H1 (cell line): ENCODE measurements at regions not wholly inside any gene's neighbourhood (a gene's known extent, or its start where the extent isn't known, plus 50 kb on each side); places are given as distances from the start of the nearest gene placed in this dataset.

Experiments
- CTCF ChIA-PET: fragments of 300-600 bp; sonication (Branson Sonifier 250); formaldehyde crosslinking; loops from one replicate; lab custom pipeline; 2021; ENCODE audit not compliant: partially characterized antibody; lab: Charles Lee
- POLR2A ChIA-PET: fragments of 300-600 bp; sonication (Branson Sonifier 250); formaldehyde crosslinking; loops from one replicate; lab custom pipeline; 2021; ENCODE audit warnings: inconsistent platforms; ENCODE audit not compliant: partially characterized antibody; lab: Charles Lee
- DNase-seq, 2 experiments: peaks; one replicate each; pipeline versions ENCODE4 v3.0.0 to v3.0.0-alpha.2; 2010 to 2022; ENCODE audit warnings: low spot score in 2 of 2, low read depth in 1 of 2, mixed read lengths in 1 of 2
- FAIRE-seq: peaks from 2 replicates; lab custom pipeline; 2011; peaks lifted over from hg19 to GRCh38; lab: Jason Lieb, UNC
- H2AFZ ChIP-seq: 2 replicates; pipeline ENCODE4 v1.8.1; 2012; ENCODE audit warnings: low read length, inconsistent platforms
- H2AK5ac ChIP-seq: 2 replicates; pipeline ENCODE4 v1.6.1; 2013; ENCODE audit warnings: low read depth, low read length
- H2BK120ac ChIP-seq: replicated peaks from 2 replicates; pipeline ENCODE3; 2013; ENCODE audit warnings: low read depth, low read length, inconsistent platforms
- H2BK12ac ChIP-seq: 2 replicates; pipeline ENCODE4 v1.6.1; 2013; ENCODE audit warnings: low read depth, low read length
- H2BK15ac ChIP-seq: 2 replicates; pipeline ENCODE4 v1.6.1; 2013; ENCODE audit warnings: low read length
- H2BK20ac ChIP-seq: 2 replicates; pipeline ENCODE4 v1.6.1; 2013; ENCODE audit warnings: low read length
- H2BK5ac ChIP-seq: 2 replicates; pipeline ENCODE4 v1.6.1; 2013; ENCODE audit warnings: low read depth, low read length
- H3K14ac ChIP-seq: 2 replicates; pipeline ENCODE4 v1.6.1; 2013; ENCODE audit warnings: inconsistent platforms; ENCODE audit not compliant: insufficient read length
- H3K18ac ChIP-seq: 2 replicates; pipeline ENCODE4 v1.6.1; 2013; ENCODE audit warnings: low read length; ENCODE audit errors: extremely low read depth
- H3K23ac ChIP-seq: 2 replicates; pipeline ENCODE4 v1.6.1; 2013; ENCODE audit warnings: inconsistent platforms; ENCODE audit not compliant: insufficient read length
- H3K23me2 ChIP-seq: 2 replicates; pipeline ENCODE4 v1.6.1; 2013; ENCODE audit warnings: low read depth, low read length
- H3K27ac ChIP-seq: 2 replicates; pipeline ENCODE4 v1.6.1; 2011; ENCODE audit warnings: low read depth, low read length, inconsistent platforms
- H3K27me3 ChIP-seq, 4 experiments: replicated peaks in 1 of 4; 1 replicate in 1 of 4; 2 replicates in 3 of 4; pipeline versions ENCODE4 v1.6.1 to v1.8.1; 2011 to 2013; ENCODE audit warnings: low read length in 3 of 4, mild to moderate bottlenecking in 3 of 4, inconsistent platforms in 2 of 4, mixed read lengths in 2 of 4, moderate library complexity in 1 of 4; ENCODE audit not compliant: control insufficient read depth in 3 of 4, insufficient read depth in 3 of 4; ENCODE audit errors: extremely low read depth in 1 of 4
- H3K36me3 ChIP-seq, 4 experiments: 2 replicates each; pipeline versions ENCODE4 v1.6.1 to v1.8.1; 2011 to 2013; ENCODE audit warnings: mild to moderate bottlenecking in 4 of 4, low read length in 3 of 4, moderate library complexity in 2 of 4, control low read depth in 1 of 4, inconsistent platforms in 1 of 4; ENCODE audit not compliant: insufficient read depth in 4 of 4, control insufficient read depth in 2 of 4
- H3K4ac ChIP-seq: replicated peaks from 2 replicates; pipeline ENCODE3; 2013; ENCODE audit warnings: low read length, low read depth, mixed read lengths, inconsistent platforms; ENCODE audit not compliant: insufficient read length
- H3K4me1 ChIP-seq, 4 experiments: replicated peaks in 1 of 4; 1 replicate in 1 of 4; 2 replicates in 3 of 4; pipeline versions ENCODE4 v1.6.1 to v1.8.1; 2011 to 2013; ENCODE audit warnings: low read length in 3 of 4, inconsistent platforms in 2 of 4, mixed read lengths in 1 of 4; ENCODE audit not compliant: insufficient read depth in 4 of 4, control insufficient read depth in 3 of 4
- H3K4me2 ChIP-seq, 2 experiments: 2 replicates each; pipeline versions ENCODE4 v1.6.1 to v1.8.1; 2011 to 2013; ENCODE audit warnings: low read depth in 2 of 2, low read length in 2 of 2, control low read depth in 1 of 2, inconsistent platforms in 1 of 2, mild to moderate bottlenecking in 1 of 2; ENCODE audit not compliant: insufficient read depth in 1 of 2
- H3K4me3 ChIP-seq, 4 experiments: fragments of 200-600, 300-600 bp in 1 of 4; sonication (generic), shearing (Covaris generic), sonication (Bioruptor Twin) in 1 of 4; 2 replicates each; pipeline versions ENCODE4 v1.5.1 to v1.8.1; 2011 to 2016; ENCODE audit warnings: low read length in 4 of 4, low read depth in 3 of 4, control low read depth in 2 of 4, inconsistent platforms in 2 of 4, mild to moderate bottlenecking in 2 of 4, mixed read lengths in 1 of 4, moderate library complexity in 1 of 4; ENCODE audit not compliant: insufficient read depth in 2 of 4; ENCODE audit errors: extremely low read depth in 1 of 4
- H3K56ac ChIP-seq: replicated peaks from 2 replicates; pipeline ENCODE3; 2013; ENCODE audit warnings: low read depth, mild to moderate bottlenecking, mixed read lengths, low read length, inconsistent platforms; ENCODE audit not compliant: insufficient read length
- H3K79me1 ChIP-seq: 2 replicates; pipeline ENCODE4 v1.6.1; 2013; ENCODE audit warnings: low read depth, low read length, control low read depth
- H3K79me2 ChIP-seq, 2 experiments: 2 replicates each; pipeline versions ENCODE4 v1.6.1 to v1.8.1; 2012 to 2013; ENCODE audit warnings: low read length in 2 of 2, mild to moderate bottlenecking in 2 of 2, inconsistent platforms in 1 of 2; ENCODE audit not compliant: insufficient read depth in 2 of 2, control insufficient read depth in 1 of 2
- H3K9ac ChIP-seq, 4 experiments: replicated peaks in 1 of 4; 1 replicate in 1 of 4; 2 replicates in 3 of 4; pipeline versions ENCODE4 v1.6.1 to v1.8.1; 2011 to 2013; ENCODE audit warnings: low read depth in 3 of 4, low read length in 3 of 4, control low read depth in 2 of 4, mild to moderate bottlenecking in 2 of 4, moderate library complexity in 2 of 4, inconsistent platforms in 1 of 4; ENCODE audit errors: extremely low read depth in 1 of 4
- H3K9me3 ChIP-seq, 2 experiments: 2 replicates each; pipeline versions ENCODE4 v1.6.1 to v1.8.1; 2012 to 2013; ENCODE audit warnings: mild to moderate bottlenecking in 2 of 2, moderate library complexity in 2 of 2, control low read depth in 1 of 2, inconsistent platforms in 1 of 2, low read depth in 1 of 2, low read length in 1 of 2, mixed read lengths in 1 of 2; ENCODE audit not compliant: insufficient read depth in 2 of 2
- H4K20me1 ChIP-seq, 2 experiments: replicated peaks in 1 of 2; 2 replicates each; pipeline versions ENCODE3 to v1.8.1; 2011 to 2013; ENCODE audit warnings: inconsistent platforms in 2 of 2, low read length in 2 of 2, mild to moderate bottlenecking in 1 of 2; ENCODE audit not compliant: insufficient read depth in 2 of 2, control insufficient read depth in 1 of 2
- H4K5ac ChIP-seq: 2 replicates; pipeline ENCODE4 v1.6.1; 2013; ENCODE audit warnings: low read length, low read depth, mixed read lengths, inconsistent platforms; ENCODE audit not compliant: insufficient read length
- H4K8ac ChIP-seq: 2 replicates; pipeline ENCODE4 v1.8.0; 2013; ENCODE audit warnings: mild to moderate bottlenecking, moderate library complexity, low read length, inconsistent platforms; ENCODE audit not compliant: insufficient read depth; ENCODE audit errors: extremely low read depth
- H4K91ac ChIP-seq: replicated peaks from 2 replicates; pipeline ENCODE3; 2013; ENCODE audit warnings: low read length, mixed read lengths, inconsistent platforms; ENCODE audit not compliant: insufficient read length
- HDAC2 ChIP-seq, 2 experiments: fragments of 300-600 bp in 1 of 2; sonication (generic) in 1 of 2; IDR thresholded peaks; 2 replicates each; pipeline ENCODE4 v1.6.1; 2011 to 2012; ENCODE audit warnings: low read depth in 2 of 2, low read length in 2 of 2, mild to moderate bottlenecking in 2 of 2, moderate library complexity in 2 of 2, borderline replicate concordance in 1 of 2, inconsistent platforms in 1 of 2
- RBBP5 ChIP-seq: IDR thresholded peaks from 2 replicates; pipeline ENCODE4 v1.7.1; 2012; ENCODE audit warnings: low read depth, mild to moderate bottlenecking, inconsistent platforms, low read length, moderate library complexity, borderline replicate concordance
- SIN3A ChIP-seq, 2 experiments: IDR thresholded peaks in 1 of 2; conservative IDR thresholded peaks in 1 of 2; 2 replicates each; pipeline ENCODE4 v1.6.1; 2011 to 2012; ENCODE audit warnings: low read length in 2 of 2, improper control_type of control experiment in 1 of 2, low read depth in 1 of 2, mild to moderate bottlenecking in 1 of 2
- SP1 ChIP-seq: IDR thresholded peaks from 2 replicates; pipeline ENCODE4 v1.6.1; 2011; ENCODE audit warnings: low read depth, low read length
- WGBS, 2 experiments: shearing (Covaris generic) in 1 of 2; methylation state at CpG; one replicate each; pipeline versions ENCODE4 v1.1.6 to v1.1.7; 2013 to 2015; ENCODE audit warnings: low lambda C conversion rate in 2 of 2, mixed read lengths in 2 of 2, inconsistent platforms in 1 of 2, low coverage in 1 of 2, missing lambda C conversion rate in 1 of 2; ENCODE audit not compliant: insufficient replicate concordance in 2 of 2, insufficient coverage in 1 of 2, insufficient read length in 1 of 2; ENCODE audit errors: extremely low coverage in 1 of 2, missing lambda C conversion rate in 1 of 2; 5-methylcytosine and 5-hydroxymethylcytosine counted together

- Histone ChIP-seq H4K5ac (no peak overlapping the region), H3K36me3 (no peaks in the 10 kb centered on the region), H4K91ac (no peak overlapping the region), H2BK20ac (no peak overlapping the region), H3K79me2 (no peaks in the 10 kb centered on the region), H3K27me3 (no peaks in the 10 kb centered on the region), H3K4me1 (peaks cover 0 to 3% (median under 1%) of the 10 kb centered on the region in 4 experiments; a peak in 3 of 7 replicates), H2AK5ac (no peak overlapping the region), H2BK12ac (no peak overlapping the region), H3K79me1 (no peaks in the 10 kb centered on the region), H3K4me3 (no peak overlapping the region), H2AFZ (no peak overlapping the region; the same call in 1 of the 2 replicates), H3K27ac (no peak overlapping the region), H3K9me3 (no peaks in the 10 kb centered on the region), H2BK120ac (no peak overlapping the region), H2BK5ac (no peak overlapping the region), H2BK15ac (no peak overlapping the region), H3K4ac (no peak overlapping the region)
- DNase-seq (no peak), FAIRE-seq (no peak)
- POLR2A ChIA-PET = no interaction called here
- CTCF ChIA-PET = interaction anchor here (1.2 kb wide), 1 partner anchor 53 kb away, joined by 3 read pairs; no protein-coding TSS in a partner anchor
- TF ChIP-seq SIN3A (conservative IDR thresholded peaks at IDR 0.05 in 1 of 2, IDR thresholded peaks at IDR 0.05 in 1 of 2; ENCODE audit: low read depth in 1 of 2, low read length in 2 of 2) (no peak), HDAC2 (IDR thresholded peaks at IDR 0.05; ENCODE audit: borderline replicate concordance in 1 of 2, low read depth in 2 of 2, low read length in 2 of 2) (no peak), RBBP5 (no peak), SP1 (no peak)
- TF ChIP-seq, all 59 proteins: peak for 0
- WGBS, 2 experiments = 77% methylated on average over 6 of the region's 6 CpGs; no CpG with 5 or more reads in 1 of the 2 experiments
- Histone ChIP-seq H3K56ac (no peak overlapping the region), H4K8ac (no peak overlapping the region), H3K14ac (no peak overlapping the region), H3K23me2 (no peaks in the 10 kb centered on the region), H3K9ac (no peak overlapping the region; a peak in 1 of 7 replicates), H4K20me1 (no peaks in the 10 kb centered on the region), H3K23ac (no peak overlapping the region), H3K4me2 (no peak overlapping the region), H3K18ac (no peak overlapping the region)
Measured at GRCh38 chr2:114128725-114129124, 238.8 kb downstream of the ACTR3 start.
